H1 (cell line): ENCODE measurements at regions not wholly inside any gene's neighbourhood (a gene's known extent, or its start where the extent isn't known, plus 50 kb on each side); places are given as distances from the start of the nearest gene placed in this dataset.

Source experiments
- CTCF ChIA-PET: fragments of 300-600 bp; sonication (Branson Sonifier 250); formaldehyde crosslinking; loops from one replicate; lab custom pipeline; 2021; ENCODE audit not compliant: partially characterized antibody; lab: Charles Lee
- POLR2A ChIA-PET: fragments of 300-600 bp; sonication (Branson Sonifier 250); formaldehyde crosslinking; loops from one replicate; lab custom pipeline; 2021; ENCODE audit warnings: inconsistent platforms; ENCODE audit not compliant: partially characterized antibody; lab: Charles Lee
- DNase-seq, 2 experiments: peaks; one replicate each; pipeline versions ENCODE4 v3.0.0 to v3.0.0-alpha.2; 2010 to 2022; ENCODE audit warnings: low spot score in 2 of 2, low read depth in 1 of 2, mixed read lengths in 1 of 2
- FAIRE-seq: peaks from 2 replicates; lab custom pipeline; 2011; peaks lifted over from hg19 to GRCh38; lab: Jason Lieb, UNC
- H2AFZ ChIP-seq: 2 replicates; pipeline ENCODE4 v1.8.1; 2012; ENCODE audit warnings: low read length, inconsistent platforms
- H2AK5ac ChIP-seq: 2 replicates; pipeline ENCODE4 v1.6.1; 2013; ENCODE audit warnings: low read depth, low read length
- H2BK120ac ChIP-seq: replicated peaks from 2 replicates; pipeline ENCODE3; 2013; ENCODE audit warnings: low read depth, low read length, inconsistent platforms
- H2BK12ac ChIP-seq: 2 replicates; pipeline ENCODE4 v1.6.1; 2013; ENCODE audit warnings: low read depth, low read length
- H2BK15ac ChIP-seq: 2 replicates; pipeline ENCODE4 v1.6.1; 2013; ENCODE audit warnings: low read length
- H2BK20ac ChIP-seq: 2 replicates; pipeline ENCODE4 v1.6.1; 2013; ENCODE audit warnings: low read length
- H2BK5ac ChIP-seq: 2 replicates; pipeline ENCODE4 v1.6.1; 2013; ENCODE audit warnings: low read depth, low read length
- H3K14ac ChIP-seq: 2 replicates; pipeline ENCODE4 v1.6.1; 2013; ENCODE audit warnings: inconsistent platforms; ENCODE audit not compliant: insufficient read length
- H3K18ac ChIP-seq: 2 replicates; pipeline ENCODE4 v1.6.1; 2013; ENCODE audit warnings: low read length; ENCODE audit errors: extremely low read depth
- H3K23ac ChIP-seq: 2 replicates; pipeline ENCODE4 v1.6.1; 2013; ENCODE audit warnings: inconsistent platforms; ENCODE audit not compliant: insufficient read length
- H3K23me2 ChIP-seq: 2 replicates; pipeline ENCODE4 v1.6.1; 2013; ENCODE audit warnings: low read depth, low read length
- H3K27ac ChIP-seq: 2 replicates; pipeline ENCODE4 v1.6.1; 2011; ENCODE audit warnings: low read depth, low read length, inconsistent platforms
- H3K27me3 ChIP-seq, 4 experiments: replicated peaks in 1 of 4; 1 replicate in 1 of 4; 2 replicates in 3 of 4; pipeline versions ENCODE4 v1.6.1 to v1.8.1; 2011 to 2013; ENCODE audit warnings: low read length in 3 of 4, mild to moderate bottlenecking in 3 of 4, inconsistent platforms in 2 of 4, mixed read lengths in 2 of 4, moderate library complexity in 1 of 4; ENCODE audit not compliant: control insufficient read depth in 3 of 4, insufficient read depth in 3 of 4; ENCODE audit errors: extremely low read depth in 1 of 4
- H3K36me3 ChIP-seq, 4 experiments: 2 replicates each; pipeline versions ENCODE4 v1.6.1 to v1.8.1; 2011 to 2013; ENCODE audit warnings: mild to moderate bottlenecking in 4 of 4, low read length in 3 of 4, moderate library complexity in 2 of 4, control low read depth in 1 of 4, inconsistent platforms in 1 of 4; ENCODE audit not compliant: insufficient read depth in 4 of 4, control insufficient read depth in 2 of 4
- H3K4ac ChIP-seq: replicated peaks from 2 replicates; pipeline ENCODE3; 2013; ENCODE audit warnings: low read length, low read depth, mixed read lengths, inconsistent platforms; ENCODE audit not compliant: insufficient read length
- H3K4me1 ChIP-seq, 4 experiments: replicated peaks in 1 of 4; 1 replicate in 1 of 4; 2 replicates in 3 of 4; pipeline versions ENCODE4 v1.6.1 to v1.8.1; 2011 to 2013; ENCODE audit warnings: low read length in 3 of 4, inconsistent platforms in 2 of 4, mixed read lengths in 1 of 4; ENCODE audit not compliant: insufficient read depth in 4 of 4, control insufficient read depth in 3 of 4
- H3K4me2 ChIP-seq, 2 experiments: 2 replicates each; pipeline versions ENCODE4 v1.6.1 to v1.8.1; 2011 to 2013; ENCODE audit warnings: low read depth in 2 of 2, low read length in 2 of 2, control low read depth in 1 of 2, inconsistent platforms in 1 of 2, mild to moderate bottlenecking in 1 of 2; ENCODE audit not compliant: insufficient read depth in 1 of 2
- H3K4me3 ChIP-seq, 4 experiments: fragments of 200-600, 300-600 bp in 1 of 4; sonication (generic), shearing (Covaris generic), sonication (Bioruptor Twin) in 1 of 4; 2 replicates each; pipeline versions ENCODE4 v1.5.1 to v1.8.1; 2011 to 2016; ENCODE audit warnings: low read length in 4 of 4, low read depth in 3 of 4, control low read depth in 2 of 4, inconsistent platforms in 2 of 4, mild to moderate bottlenecking in 2 of 4, mixed read lengths in 1 of 4, moderate library complexity in 1 of 4; ENCODE audit not compliant: insufficient read depth in 2 of 4; ENCODE audit errors: extremely low read depth in 1 of 4
- H3K56ac ChIP-seq: replicated peaks from 2 replicates; pipeline ENCODE3; 2013; ENCODE audit warnings: low read depth, mild to moderate bottlenecking, mixed read lengths, low read length, inconsistent platforms; ENCODE audit not compliant: insufficient read length
- H3K79me1 ChIP-seq: 2 replicates; pipeline ENCODE4 v1.6.1; 2013; ENCODE audit warnings: low read depth, low read length, control low read depth
- H3K79me2 ChIP-seq, 2 experiments: 2 replicates each; pipeline versions ENCODE4 v1.6.1 to v1.8.1; 2012 to 2013; ENCODE audit warnings: low read length in 2 of 2, mild to moderate bottlenecking in 2 of 2, inconsistent platforms in 1 of 2; ENCODE audit not compliant: insufficient read depth in 2 of 2, control insufficient read depth in 1 of 2
- H3K9ac ChIP-seq, 4 experiments: replicated peaks in 1 of 4; 1 replicate in 1 of 4; 2 replicates in 3 of 4; pipeline versions ENCODE4 v1.6.1 to v1.8.1; 2011 to 2013; ENCODE audit warnings: low read depth in 3 of 4, low read length in 3 of 4, control low read depth in 2 of 4, mild to moderate bottlenecking in 2 of 4, moderate library complexity in 2 of 4, inconsistent platforms in 1 of 4; ENCODE audit errors: extremely low read depth in 1 of 4
- H3K9me3 ChIP-seq, 2 experiments: 2 replicates each; pipeline versions ENCODE4 v1.6.1 to v1.8.1; 2012 to 2013; ENCODE audit warnings: mild to moderate bottlenecking in 2 of 2, moderate library complexity in 2 of 2, control low read depth in 1 of 2, inconsistent platforms in 1 of 2, low read depth in 1 of 2, low read length in 1 of 2, mixed read lengths in 1 of 2; ENCODE audit not compliant: insufficient read depth in 2 of 2
- H4K20me1 ChIP-seq, 2 experiments: replicated peaks in 1 of 2; 2 replicates each; pipeline versions ENCODE3 to v1.8.1; 2011 to 2013; ENCODE audit warnings: inconsistent platforms in 2 of 2, low read length in 2 of 2, mild to moderate bottlenecking in 1 of 2; ENCODE audit not compliant: insufficient read depth in 2 of 2, control insufficient read depth in 1 of 2
- H4K5ac ChIP-seq: 2 replicates; pipeline ENCODE4 v1.6.1; 2013; ENCODE audit warnings: low read length, low read depth, mixed read lengths, inconsistent platforms; ENCODE audit not compliant: insufficient read length
- H4K8ac ChIP-seq: 2 replicates; pipeline ENCODE4 v1.8.0; 2013; ENCODE audit warnings: mild to moderate bottlenecking, moderate library complexity, low read length, inconsistent platforms; ENCODE audit not compliant: insufficient read depth; ENCODE audit errors: extremely low read depth
- H4K91ac ChIP-seq: replicated peaks from 2 replicates; pipeline ENCODE3; 2013; ENCODE audit warnings: low read length, mixed read lengths, inconsistent platforms; ENCODE audit not compliant: insufficient read length
- CBX8 ChIP-seq: fragments of 300-800, 300-1000 bp; sonication (generic); IDR thresholded peaks from 2 replicates; pipeline ENCODE4 v1.7.1; 2016; ENCODE audit warnings: low read depth, low read length, borderline replicate concordance
- CHD1 ChIP-seq: IDR thresholded peaks from 2 replicates; pipeline ENCODE4 v1.6.1; 2012; ENCODE audit warnings: low read depth, low read length, improper control_type of control experiment
- CTBP2 ChIP-seq: IDR thresholded peaks from 2 replicates; pipeline ENCODE4 v1.7.0; 2011; ENCODE audit warnings: borderline replicate concordance, mild to moderate bottlenecking, moderate library complexity, mixed read lengths, low read length; ENCODE audit not compliant: insufficient read depth, insufficient read length
- EP300 ChIP-seq, 2 experiments: IDR thresholded peaks; 1 replicate in 1 of 2; 2 replicates in 1 of 2; pipeline ENCODE4 v1.6.1; 2011 to 2012; ENCODE audit warnings: low read depth in 2 of 2, low read length in 2 of 2, mild to moderate bottlenecking in 2 of 2, borderline replicate concordance in 1 of 2, inconsistent platforms in 1 of 2, moderate library complexity in 1 of 2
- GABPA ChIP-seq: IDR thresholded peaks from 2 replicates; pipeline ENCODE4 v1.6.1; 2011; ENCODE audit warnings: mild to moderate bottlenecking, low read length, moderate library complexity, borderline replicate concordance; ENCODE audit not compliant: insufficient read depth
- JUND ChIP-seq: IDR thresholded peaks from 2 replicates; pipeline ENCODE4 v1.6.1; 2011; ENCODE audit warnings: mild to moderate bottlenecking, improper control_type of control experiment, low read length
- NANOG ChIP-seq: IDR thresholded peaks from 2 replicates; pipeline ENCODE4 v1.6.1; 2011; ENCODE audit warnings: low read length, low read depth, mild to moderate bottlenecking, inconsistent platforms; ENCODE audit not compliant: insufficient read depth, poor library complexity, severe bottlenecking
- RAD21 ChIP-seq, 2 experiments: IDR thresholded peaks in 1 of 2; conservative IDR thresholded peaks in 1 of 2; 2 replicates each; pipeline ENCODE4 v1.6.1; 2011; ENCODE audit warnings: low read depth in 2 of 2, low read length in 2 of 2, improper control_type of control experiment in 1 of 2, inconsistent platforms in 1 of 2, mild to moderate bottlenecking in 1 of 2, moderate library complexity in 1 of 2
- RNF2 ChIP-seq: fragments of 200-900, 300-1000 bp; sonication (generic); IDR thresholded peaks from 2 replicates; pipeline ENCODE4 v1.7.1; 2016; ENCODE audit warnings: borderline replicate concordance, low read depth, mild to moderate bottlenecking, antibody characterized with exemption, low read length; ENCODE audit not compliant: poor library complexity, severe bottlenecking; ENCODE audit errors: missing control alignments
- SRF ChIP-seq: IDR thresholded peaks from 2 replicates; pipeline ENCODE4 v1.6.1; 2011; ENCODE audit warnings: mild to moderate bottlenecking, low read depth, low read length, moderate library complexity
- TBP ChIP-seq: IDR thresholded peaks from 2 replicates; pipeline ENCODE4 v1.6.1; 2011; ENCODE audit warnings: low read depth, low read length, improper control_type of control experiment
- TCF12 ChIP-seq: IDR thresholded peaks from 2 replicates; pipeline ENCODE4 v1.6.1; 2011; ENCODE audit warnings: low read depth, mild to moderate bottlenecking, low read length
- whole genome bisulfite sequencing, 2 experiments: shearing (Covaris generic) in 1 of 2; methylation state at CpG; one replicate each; pipeline versions ENCODE4 v1.1.6 to v1.1.7; 2013 to 2015; ENCODE audit warnings: low lambda C conversion rate in 2 of 2, mixed read lengths in 2 of 2, inconsistent platforms in 1 of 2, low coverage in 1 of 2, missing lambda C conversion rate in 1 of 2; ENCODE audit not compliant: insufficient replicate concordance in 2 of 2, insufficient coverage in 1 of 2, insufficient read length in 1 of 2; ENCODE audit errors: extremely low coverage in 1 of 2, missing lambda C conversion rate in 1 of 2; 5-methylcytosine and 5-hydroxymethylcytosine counted together

DNA sequence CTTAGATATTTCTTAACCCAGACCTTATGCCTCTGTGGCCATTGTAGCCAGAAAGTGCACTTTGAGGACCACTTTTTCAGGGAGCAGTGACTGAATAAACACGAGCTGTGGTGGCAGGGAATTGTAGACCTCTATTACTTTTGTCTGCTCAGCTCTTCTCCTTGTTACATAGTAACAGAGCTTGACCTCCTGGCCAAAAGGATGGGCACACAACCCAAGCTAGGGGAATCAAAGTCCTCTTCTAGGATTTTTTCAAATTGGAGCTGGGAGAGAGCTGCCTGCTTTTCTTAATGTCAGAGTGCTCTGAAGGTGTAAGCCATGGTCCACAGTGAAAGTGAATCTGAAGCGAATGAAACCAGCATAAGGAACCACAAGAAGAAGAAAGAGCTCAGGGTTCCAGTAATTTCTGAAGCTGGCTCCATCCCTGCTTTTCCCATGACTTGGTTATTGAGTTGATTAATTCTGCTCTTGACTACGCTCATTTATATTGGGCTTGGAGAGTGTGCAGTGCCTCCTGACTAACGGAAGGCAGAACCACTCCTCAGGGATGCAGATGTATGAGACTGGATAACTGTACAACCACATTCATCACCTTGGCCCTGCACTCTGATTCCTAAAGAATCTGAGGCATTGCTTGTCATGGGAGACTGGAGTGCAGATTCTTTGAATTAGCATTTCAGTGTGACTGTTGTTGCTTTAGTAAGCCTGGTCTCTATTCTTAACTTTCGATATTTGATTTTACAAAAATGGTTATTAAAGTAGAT, 60.9 kb downstream of the TLNRD1 start:
- Histone ChIP-seq H2BK12ac (no peak overlapping the region), H3K4ac (no peak overlapping the region), H4K8ac (no peak overlapping the region), H2BK5ac (no peak overlapping the region), H4K5ac (no peak overlapping the region), H3K23ac (no peak overlapping the region), H3K27ac (no peak overlapping the region), H2BK120ac (no peak overlapping the region), H4K91ac (no peak overlapping the region), H3K36me3 (no peaks in the 10 kb centered on the region), H3K9ac (no peak overlapping the region), H3K23me2 (no peaks in the 10 kb centered on the region), H2AK5ac (no peak overlapping the region), H2BK15ac (no peak overlapping the region)
- POLR2A ChIA-PET = interaction anchor here (0.6 kb wide), 1 partner anchor 78 kb away, joined by 3 read pairs; no protein-coding TSS in a partner anchor
- WGBS, 2 experiments = 83% methylated on average over 5 of the region's 5 CpGs; no CpG with 5 or more reads in 1 of the 2 experiments
- TF ChIP-seq CHD1 = no peak
- TF ChIP-seq EP300 (IDR thresholded peaks at IDR 0.05; ENCODE audit: borderline replicate concordance in 1 of 2, low read depth in 2 of 2, low read length in 2 of 2) = no peak
- TF ChIP-seq CTBP2 = no peak
- TF ChIP-seq SRF = no peak
- no peak for TF ChIP-seq TBP
- TF ChIP-seq RAD21 (IDR thresholded peaks at IDR 0.05 in 1 of 2, conservative IDR thresholded peaks at IDR 0.05 in 1 of 2; ENCODE audit: low read depth in 2 of 2, low read length in 2 of 2) = no peak
- TF ChIP-seq GABPA = no peak
- no peak for TF ChIP-seq JUND
- TF ChIP-seq TCF12 = no peak
- TF ChIP-seq NANOG = no peak
- no peak for TF ChIP-seq CBX8
- no peak for TF ChIP-seq RNF2
- TF ChIP-seq, all 59 proteins: peak for 0
- Histone ChIP-seq H3K4me1 (no peaks in the 10 kb centered on the region), H4K20me1 (no peaks in the 10 kb centered on the region), H2BK20ac (no peak overlapping the region), H2AFZ (no peak overlapping the region), H3K79me1 (no peaks in the 10 kb centered on the region), H3K4me3 (no peak overlapping the region), H3K56ac (no peak overlapping the region), H3K18ac (no peak overlapping the region), H3K4me2 (no peak overlapping the region), H3K9me3 (no peaks in the 10 kb centered on the region), H3K14ac (no peak overlapping the region), H3K27me3 (no peaks in the 10 kb centered on the region), H3K79me2 (no peaks in the 10 kb centered on the region)
- FAIRE-seq (no peak), DNase-seq (peak in 1 of 2 experiments; percentile 11)
- CTCF ChIA-PET = interaction anchor here (0.6 kb wide), 1 partner anchor 47 kb away, joined by 3 read pairs; no protein-coding TSS in a partner anchor
